Keratinocyte (primary cell): ENCODE measurements at regions not wholly inside any gene's neighbourhood (a gene's known extent, or its start where the extent isn't known, plus 50 kb on each side); places are given as distances from the start of the nearest gene placed in this dataset.

Experiments
- DNase-seq: peaks from one replicate; pipeline ENCODE4 v3.0.0-alpha.2; 2011; ENCODE audit warnings: low read depth, missing footprints, low spot score
- FAIRE-seq: peaks from 2 replicates; lab custom pipeline; 2011; peaks lifted over from hg19 to GRCh38; lab: Jason Lieb, UNC
- H2AFZ ChIP-seq: 2 replicates; pipeline ENCODE4 v1.6.0; 2012; ENCODE audit warnings: low read length, control low read depth, inconsistent platforms; ENCODE audit not compliant: control insufficient read depth
- H3K27ac ChIP-seq: 2 replicates; pipeline ENCODE4 v1.5.1; 2011; ENCODE audit warnings: low read length; ENCODE audit not compliant: control insufficient read depth, insufficient read depth
- H3K27me3 ChIP-seq: 3 replicates; pipeline ENCODE4 v1.6.0; 2011; ENCODE audit warnings: low read length; ENCODE audit not compliant: control insufficient read depth, insufficient read depth; ENCODE audit errors: extremely low read depth
- H3K36me3 ChIP-seq, 2 experiments: 2 replicates in 1 of 2; 3 replicates in 1 of 2; pipeline ENCODE4 v1.5.1; 2011; ENCODE audit warnings: low read length in 2 of 2, mild to moderate bottlenecking in 1 of 2; ENCODE audit not compliant: control insufficient read depth in 2 of 2, insufficient read depth in 2 of 2; ENCODE audit errors: extremely low read depth in 1 of 2
- H3K4me1 ChIP-seq: 3 replicates; pipeline ENCODE4 v1.5.1; 2011; ENCODE audit warnings: low read length; ENCODE audit not compliant: control insufficient read depth, insufficient read depth; ENCODE audit errors: extremely low read depth
- H3K4me2 ChIP-seq: 3 replicates; pipeline ENCODE4 v1.6.0; 2011; ENCODE audit warnings: low read depth, low read length; ENCODE audit not compliant: control insufficient read depth, insufficient read depth; ENCODE audit errors: extremely low read depth
- H3K4me3 ChIP-seq, 3 experiments: fragments of 200-600 bp in 1 of 3; sonication (generic) in 1 of 3; 2 replicates in 2 of 3; 3 replicates in 1 of 3; pipeline ENCODE4 v1.5.1; 2011 to 2016; ENCODE audit warnings: low read length in 3 of 3, mild to moderate bottlenecking in 3 of 3, control low read depth in 2 of 3, inconsistent platforms in 1 of 3, low read depth in 1 of 3, mixed read lengths in 1 of 3, mixed run types in 1 of 3, moderate library complexity in 1 of 3; ENCODE audit not compliant: control insufficient read depth in 2 of 3, insufficient read depth in 2 of 3; ENCODE audit errors: extremely low read depth in 1 of 3
- H3K79me2 ChIP-seq: 2 replicates; pipeline ENCODE4 v1.6.0; 2012; ENCODE audit warnings: low read length; ENCODE audit not compliant: control insufficient read depth, insufficient read depth
- H3K9ac ChIP-seq: 3 replicates; pipeline ENCODE4 v1.6.0; 2011; ENCODE audit warnings: low read length; ENCODE audit not compliant: control insufficient read depth, insufficient read depth; ENCODE audit errors: extremely low read depth
- H3K9me1 ChIP-seq: 3 replicates; pipeline ENCODE4 v1.6.0; 2011; ENCODE audit warnings: low read length; ENCODE audit not compliant: control insufficient read depth, insufficient read depth; ENCODE audit errors: extremely low read depth
- H3K9me3 ChIP-seq: 2 replicates; pipeline ENCODE4 v1.5.1; 2012; ENCODE audit warnings: low read depth, low read length; ENCODE audit not compliant: control insufficient read depth
- H4K20me1 ChIP-seq: 3 replicates; pipeline ENCODE4 v1.6.0; 2011; ENCODE audit warnings: low read length; ENCODE audit not compliant: control insufficient read depth, insufficient read depth; ENCODE audit errors: extremely low read depth
- EZH2 ChIP-seq: IDR thresholded peaks from one replicate; pipeline ENCODE4 v1.6.1; 2012; ENCODE audit warnings: inconsistent platforms, mild to moderate bottlenecking, low read length, moderate library complexity
- dilution Hi-C: fragments of 300-500 bp; cut with MboI; formaldehyde crosslinking; loops from one replicate; pipeline ENCODE4 v1.7.0; 2020; ENCODE audit warnings: low sequenced_read_pairs; ENCODE audit not compliant: extremely low pct_ligation_motif_present
- TF ChIP-seq, protein P1 (sequence below), 3 experiments: IDR thresholded peaks in 1 of 3; conservative IDR thresholded peaks in 1 of 3; optimal IDR thresholded peaks in 1 of 3; 2 replicates in 2 of 3; 3 replicates in 1 of 3; pipeline versions ENCODE3 to v1.5.1; 2011; ENCODE audit warnings: low read length in 3 of 3, mild to moderate bottlenecking in 3 of 3, moderate library complexity in 2 of 3, control low read depth in 1 of 3, inconsistent platforms in 1 of 3; ENCODE audit not compliant: insufficient read depth in 2 of 3; ENCODE audit errors: extremely low read depth in 1 of 3

DNA sequence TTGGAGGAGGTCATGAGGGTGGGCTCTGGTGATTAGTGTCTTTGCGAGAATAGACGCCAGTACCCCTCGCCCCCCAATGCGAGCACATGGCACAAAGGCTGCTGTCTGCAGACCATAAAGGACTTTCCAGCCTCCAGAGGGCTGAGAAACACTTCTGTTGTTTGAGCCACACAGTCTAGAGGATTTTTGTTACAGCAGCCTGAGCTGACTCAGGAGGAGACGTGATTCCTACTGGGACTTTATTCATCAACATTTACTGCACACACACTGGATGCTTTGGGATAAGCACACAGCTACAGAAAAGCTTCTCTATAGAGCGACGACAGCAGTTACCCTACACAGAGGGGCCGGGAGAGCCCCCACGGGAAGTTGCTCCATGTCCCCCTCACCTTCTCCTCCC lies 345.0 kb downstream of the CTTN start:
- H3K9me3 ChIP-seq: peaks cover 17% of the 10 kb centered on the region
- no peak for TF ChIP-seq EZH2
- TF ChIP-seq, protein P1, sequence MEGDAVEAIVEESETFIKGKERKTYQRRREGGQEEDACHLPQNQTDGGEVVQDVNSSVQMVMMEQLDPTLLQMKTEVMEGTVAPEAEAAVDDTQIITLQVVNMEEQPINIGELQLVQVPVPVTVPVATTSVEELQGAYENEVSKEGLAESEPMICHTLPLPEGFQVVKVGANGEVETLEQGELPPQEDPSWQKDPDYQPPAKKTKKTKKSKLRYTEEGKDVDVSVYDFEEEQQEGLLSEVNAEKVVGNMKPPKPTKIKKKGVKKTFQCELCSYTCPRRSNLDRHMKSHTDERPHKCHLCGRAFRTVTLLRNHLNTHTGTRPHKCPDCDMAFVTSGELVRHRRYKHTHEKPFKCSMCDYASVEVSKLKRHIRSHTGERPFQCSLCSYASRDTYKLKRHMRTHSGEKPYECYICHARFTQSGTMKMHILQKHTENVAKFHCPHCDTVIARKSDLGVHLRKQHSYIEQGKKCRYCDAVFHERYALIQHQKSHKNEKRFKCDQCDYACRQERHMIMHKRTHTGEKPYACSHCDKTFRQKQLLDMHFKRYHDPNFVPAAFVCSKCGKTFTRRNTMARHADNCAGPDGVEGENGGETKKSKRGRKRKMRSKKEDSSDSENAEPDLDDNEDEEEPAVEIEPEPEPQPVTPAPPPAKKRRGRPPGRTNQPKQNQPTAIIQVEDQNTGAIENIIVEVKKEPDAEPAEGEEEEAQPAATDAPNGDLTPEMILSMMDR (optimal IDR thresholded peaks at IDR 0.05 in 1 of 3, IDR thresholded peaks at IDR 0.05 in 1 of 3, conservative IDR thresholded peaks at IDR 0.05 in 1 of 3; ENCODE audit: extremely low read depth in 1 of 3, insufficient read depth in 2 of 3, low read length in 3 of 3): no peak
- DNase-seq: no peak
- H3K36me3 ChIP-seq: no peaks in the 10 kb centered on the region
- no peak overlapping the region for H3K27ac ChIP-seq
- H3K4me1 ChIP-seq: no peaks in the 10 kb centered on the region
- no peak for FAIRE-seq
- no peaks in the 10 kb centered on the region for H3K27me3 ChIP-seq
- dilution Hi-C loops: no loop called here
- no peaks in the 10 kb centered on the region for H3K9me1 ChIP-seq
- H4K20me1 ChIP-seq: no peaks in the 10 kb centered on the region
- H3K4me2 ChIP-seq: no peak overlapping the region
- no peak overlapping the region for H3K9ac ChIP-seq
- H3K4me3 ChIP-seq: no peak overlapping the region
- H2AFZ ChIP-seq: no peak overlapping the region
- no peaks in the 10 kb centered on the region for H3K79me2 ChIP-seq

DNA sequence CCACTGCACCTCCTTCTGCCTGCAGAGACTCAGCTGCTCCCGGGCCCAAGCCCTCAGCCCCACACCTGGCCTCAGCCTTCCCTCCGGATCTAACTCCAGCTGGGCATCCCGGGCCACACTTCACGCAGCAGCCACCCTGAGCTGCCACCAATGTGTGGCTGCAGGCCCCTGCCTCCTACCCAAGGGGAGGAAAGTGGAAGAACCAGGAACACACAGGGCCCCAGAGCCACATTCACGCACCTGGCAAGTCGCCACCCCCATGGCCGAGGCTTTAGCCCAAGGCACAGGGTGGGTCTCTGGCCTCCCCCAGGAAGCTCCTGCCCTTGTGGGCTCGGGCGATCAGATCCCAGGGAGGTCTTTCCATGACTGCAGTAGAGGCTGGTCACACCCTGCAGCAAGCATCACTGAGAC lies 345.6 kb downstream of the CTTN start:
- DNase-seq (no peak), FAIRE-seq (no peak)
- Histone ChIP-seq H3K27ac (no peak overlapping the region), H4K20me1 (no peaks in the 10 kb centered on the region), H3K4me3 (no peak overlapping the region), H3K36me3 (no peaks in the 10 kb centered on the region), H3K9me3 (peaks cover 17% of the 10 kb centered on the region), H3K4me2 (no peak overlapping the region), H3K27me3 (no peaks in the 10 kb centered on the region), H3K79me2 (no peaks in the 10 kb centered on the region), H3K4me1 (no peaks in the 10 kb centered on the region), H3K9ac (no peak overlapping the region), H2AFZ (no peak overlapping the region), H3K9me1 (no peaks in the 10 kb centered on the region)
- dilution Hi-C loops: no loop called here
- TF ChIP-seq EZH2: no peak
- TF ChIP-seq, protein P1 (optimal IDR thresholded peaks at IDR 0.05 in 1 of 3, IDR thresholded peaks at IDR 0.05 in 1 of 3, conservative IDR thresholded peaks at IDR 0.05 in 1 of 3; ENCODE audit: extremely low read depth in 1 of 3, insufficient read depth in 2 of 3, low read length in 3 of 3): no peak
